ENCODE measurements at regions not wholly inside any gene's neighbourhood (a gene's known extent, or its start where the extent isn't known, plus 50 kb on each side); places are given as distances from the start of the nearest gene placed in this dataset.

GRCh38 chr14:39712293-39712999 lies 280.2 kb upstream of the FBXO33 start:
- no peak for TF ChIP-seq CTCF (IDR thresholded peaks at IDR 0.05)
- no peak for TF ChIP-seq POLR2A (IDR thresholded peaks at IDR 0.05)
- TF ChIP-seq EP300 (IDR thresholded peaks at IDR 0.05): no peak
